HG03439 (cell line): ENCODE measurements at regions not wholly inside any gene's neighbourhood (a gene's known extent, or its start where the extent isn't known, plus 50 kb on each side); places are given as distances from the start of the nearest gene placed in this dataset.

Experiments used
- ATAC-seq: cut with Tn5 transposase; IDR thresholded peaks from one replicate; pipeline ENCODE4 v1.9.1; 2021; ENCODE audit warnings: mild to moderate bottlenecking, moderate library complexity; ENCODE audit not compliant: unreplicated experiment

DNA sequence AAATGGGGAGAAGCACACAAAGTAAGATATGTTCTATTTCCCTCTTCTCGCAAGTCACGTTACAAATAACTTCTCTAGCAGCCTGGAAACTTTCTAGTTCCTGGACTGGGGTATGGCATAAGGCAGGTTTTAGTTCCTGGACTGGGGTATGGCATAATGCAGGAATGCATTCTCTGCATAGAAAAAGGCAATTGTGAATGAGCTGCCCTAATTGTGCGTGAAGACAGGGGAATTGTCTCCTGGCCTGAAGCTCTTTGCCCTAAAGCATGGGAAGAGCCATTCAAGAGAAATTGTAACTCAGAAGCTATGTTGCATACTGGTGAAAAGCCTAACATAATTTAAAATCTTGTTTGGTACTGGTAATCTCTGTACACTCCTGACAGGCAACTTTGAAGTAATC lies 54.3 kb upstream of the CBLB start:
- no peak for ATAC-seq

DNA sequence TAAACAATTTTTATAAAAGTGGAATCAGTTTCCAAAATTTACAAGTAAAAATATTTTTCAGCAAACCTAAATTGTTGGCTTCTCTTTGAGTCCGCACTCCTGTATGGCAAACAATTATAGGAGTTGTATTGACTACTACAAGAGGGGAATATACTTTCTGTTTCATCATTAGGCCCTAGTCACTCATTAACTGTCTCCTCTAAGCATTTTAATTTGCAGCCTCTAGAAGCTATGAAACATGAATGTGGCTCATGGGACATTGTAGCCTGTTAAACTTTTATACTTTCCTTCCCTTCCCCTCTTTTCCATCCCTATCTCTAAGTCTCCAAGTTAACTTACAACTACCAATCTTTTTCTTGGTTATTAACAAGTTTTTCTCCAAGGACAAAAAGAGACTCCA lies 58.9 kb upstream of the CBLB start:
- ATAC-seq: no peak

GRCh38 chr3:105930733-105931132 lies 61.9 kb upstream of the CBLB start:
- ATAC-seq: no peak

DNA sequence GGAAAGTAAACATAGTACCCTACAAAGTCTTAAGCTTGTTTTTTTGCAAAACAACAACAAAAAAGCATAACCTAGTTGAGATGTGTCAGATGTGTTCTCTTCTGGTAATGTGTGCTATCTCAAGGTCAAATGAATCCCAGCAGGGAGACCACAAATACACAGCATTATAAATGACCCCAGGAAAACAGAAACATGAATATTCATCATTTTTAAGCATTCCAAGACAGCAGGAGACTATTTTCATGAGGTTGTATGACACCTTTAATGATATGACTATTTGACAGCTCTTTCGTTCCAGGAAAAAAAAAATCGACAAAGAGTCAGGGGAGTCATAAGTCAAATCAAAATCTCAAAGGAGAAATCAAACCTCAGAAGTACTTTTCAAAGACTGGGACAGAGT lies 62.7 kb upstream of the CBLB start:
- ATAC-seq: no peak

DNA sequence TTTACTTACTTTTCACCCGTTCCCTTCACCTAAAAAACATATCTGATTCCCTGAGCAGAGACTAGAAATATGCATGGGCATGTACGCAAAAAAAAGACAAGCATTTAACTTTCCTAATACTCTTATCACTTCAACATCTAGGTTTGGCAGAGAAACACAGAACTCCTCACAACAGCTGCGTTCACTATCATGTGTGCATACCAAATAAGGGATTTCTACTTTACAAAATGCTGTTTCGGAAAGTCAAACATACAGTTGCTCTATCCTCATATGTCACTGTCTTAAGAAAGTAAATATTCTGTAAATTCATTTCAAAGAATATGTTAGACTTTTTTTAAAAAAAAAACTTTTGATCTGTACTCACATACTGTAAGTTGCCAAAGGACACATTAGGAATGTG lies 65.1 kb upstream of the CBLB start:
- ATAC-seq: no peak

DNA sequence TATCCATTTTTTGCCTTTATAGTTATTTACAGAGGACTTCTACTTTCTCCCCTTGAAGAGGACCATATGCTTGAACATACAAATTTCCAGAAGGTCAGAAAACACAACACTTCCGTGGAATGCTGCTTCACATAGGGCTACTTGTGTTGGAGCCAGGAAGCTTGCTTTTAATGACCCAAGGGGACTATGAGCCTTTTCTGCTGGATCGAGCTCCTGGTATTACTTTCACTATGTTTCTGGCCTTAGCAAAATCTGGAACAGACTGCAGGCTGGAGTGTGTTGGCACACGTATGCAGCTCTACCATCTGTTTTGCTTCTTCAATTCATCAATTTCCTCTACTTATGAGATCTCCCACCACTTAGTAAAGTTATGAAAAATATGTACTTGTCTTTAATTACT lies 69.3 kb upstream of the CBLB start:
- no peak for ATAC-seq

GRCh38 chr3:105938806-105939205 lies 70.0 kb upstream of the CBLB start:
- no peak for ATAC-seq

- no peak for ATAC-seq
These were observed 75.5 kb upstream of the CBLB start for GRCh38 chr3:105944276-105944675.

DNA sequence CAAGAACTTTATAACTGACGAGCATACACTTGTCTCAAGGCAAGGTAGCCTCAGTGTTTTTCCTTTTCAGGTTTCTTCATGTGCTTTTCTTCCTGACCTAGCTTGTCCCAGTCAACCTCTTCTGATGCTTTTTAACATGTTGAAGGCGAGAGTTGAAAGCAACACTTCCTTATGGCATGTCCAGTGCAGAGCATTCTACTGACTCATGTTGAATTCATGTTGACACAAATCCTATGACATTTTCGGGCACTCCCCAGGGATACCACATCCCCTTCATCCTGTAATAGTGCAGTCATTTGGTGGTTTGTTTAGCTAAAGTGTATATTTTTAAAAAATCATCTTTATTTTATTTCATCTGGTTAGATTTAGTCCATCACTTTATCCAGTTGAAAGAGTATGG lies 75.9 kb upstream of the CBLB start:
- ATAC-seq: no peak

- no peak for ATAC-seq
These were observed 79.3 kb upstream of the CBLB start for GRCh38 chr3:105948101-105948500.

- no peak for ATAC-seq
These were observed 82.2 kb upstream of the CBLB start for GRCh38 chr3:105950881-105951600.

DNA sequence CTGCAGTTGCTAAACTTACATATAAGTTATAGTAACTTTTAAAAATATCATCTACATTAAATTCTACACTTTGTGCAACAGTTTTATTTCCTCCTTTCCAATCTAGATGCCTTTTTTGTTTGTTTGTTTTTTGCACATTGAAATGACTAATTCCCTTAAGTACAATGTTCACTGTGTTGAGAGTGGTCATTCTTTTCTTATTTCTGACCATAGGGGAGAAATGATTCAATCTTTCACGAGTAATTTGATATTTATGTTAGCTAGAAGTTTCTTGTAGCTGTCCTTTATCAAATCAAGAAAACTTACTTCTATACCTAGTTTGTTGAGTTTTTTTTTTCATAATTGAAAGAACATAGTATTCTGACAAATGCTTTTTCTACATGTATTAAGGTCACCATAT lies 85.0 kb upstream of the CBLB start:
- ATAC-seq: no peak

- no peak for ATAC-seq
These were observed 87.5 kb upstream of the CBLB start for GRCh38 chr3:105956306-105956705.

DNA sequence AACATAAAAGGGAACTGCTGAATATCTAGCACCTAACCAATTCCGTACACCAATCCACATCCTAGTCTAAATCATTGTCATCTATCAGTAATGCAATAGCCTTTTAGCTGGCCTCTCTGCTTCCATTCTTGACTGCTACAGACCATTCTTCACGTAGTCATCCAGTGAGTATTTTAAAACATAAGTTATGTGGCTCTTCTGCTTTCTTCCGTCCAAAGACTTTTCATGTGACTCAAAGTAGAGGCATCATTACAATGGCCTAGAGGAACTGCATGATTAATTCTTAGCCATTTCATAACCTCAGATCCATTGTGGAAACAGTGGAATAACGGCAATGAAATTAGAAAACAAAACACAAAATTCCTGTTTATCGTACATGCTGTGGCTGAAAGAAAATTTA lies 88.9 kb upstream of the CBLB start:
- no peak for ATAC-seq

- ATAC-seq: no peak
These were observed 89.6 kb upstream of the CBLB start for GRCh38 chr3:105958237-105959000.

DNA sequence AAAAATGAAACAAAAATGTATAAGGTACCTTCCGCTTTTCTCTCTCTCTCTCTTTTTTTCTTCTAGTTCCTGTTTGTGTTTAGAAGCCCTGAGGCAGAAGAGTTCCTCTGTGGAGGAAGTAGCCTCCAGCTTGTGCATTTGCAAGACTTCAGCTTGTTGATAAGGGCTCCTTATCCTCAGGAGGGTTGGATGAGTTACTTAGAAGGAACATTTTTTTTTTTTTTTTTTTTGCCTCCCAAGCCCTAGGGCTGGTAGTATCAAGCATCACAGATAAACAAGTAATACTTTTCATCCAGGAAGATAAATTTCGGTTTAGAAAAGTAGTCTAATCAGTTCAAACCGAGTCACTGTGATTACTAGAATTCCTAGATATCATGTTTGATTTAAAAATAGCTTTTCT lies 91.0 kb upstream of the CBLB start:
- no peak for ATAC-seq

DNA sequence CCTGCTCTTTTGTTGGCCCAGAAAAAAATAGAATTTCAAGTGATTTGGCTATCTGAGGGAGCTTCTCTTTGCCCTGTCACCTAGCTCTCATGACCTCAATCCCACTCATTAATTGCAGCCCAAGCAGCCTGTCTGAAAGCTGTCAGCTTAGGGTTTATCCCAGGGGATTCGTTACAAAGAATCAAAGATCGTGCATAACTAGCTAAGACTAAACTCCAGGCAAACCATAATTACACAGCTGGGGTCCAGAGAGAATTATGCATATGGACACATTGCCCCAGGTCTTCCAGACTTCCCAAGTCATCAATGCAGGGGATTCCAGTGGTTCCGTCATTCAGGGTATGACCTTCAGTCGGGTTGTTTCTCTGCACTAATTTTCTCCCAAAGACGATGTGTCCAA lies 91.6 kb upstream of the CBLB start:
- ATAC-seq: no peak

- ATAC-seq: no peak
These were observed 94.3 kb upstream of the CBLB start for GRCh38 chr3:105963161-105963560.

DNA sequence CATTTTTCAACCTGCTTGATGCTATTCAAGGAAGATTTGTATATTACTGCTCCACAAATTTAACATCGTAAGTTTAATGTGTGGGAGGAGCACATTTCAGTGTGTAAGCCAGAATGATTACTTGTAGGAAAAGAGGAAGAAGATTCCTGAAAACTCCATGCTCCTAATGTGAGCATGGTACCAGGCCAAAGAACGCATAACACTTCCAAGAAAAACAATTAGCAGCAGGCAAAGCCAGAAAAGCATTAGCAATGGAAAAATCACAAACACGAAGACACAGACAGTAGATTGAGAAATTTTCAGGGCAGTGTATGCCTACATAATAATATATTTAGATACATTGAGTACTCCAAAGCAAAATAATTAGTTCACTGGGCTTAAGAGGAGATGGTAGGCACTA lies 96.6 kb upstream of the CBLB start:
- ATAC-seq: no peak

- no peak for ATAC-seq
These were observed 98.3 kb upstream of the CBLB start for GRCh38 chr3:105967117-105967516.

GRCh38 chr3:105970283-105970682 lies 101.5 kb upstream of the CBLB start:
- no peak for ATAC-seq

- no peak for ATAC-seq
These were observed 103.3 kb upstream of the CBLB start for GRCh38 chr3:105972069-105972468.

- no peak for ATAC-seq
These were observed 105.6 kb upstream of the CBLB start for GRCh38 chr3:105974381-105974780.
